HG02981 (cell line): ENCODE measurements at regions not wholly inside any gene's neighbourhood (a gene's known extent, or its start where the extent isn't known, plus 50 kb on each side); places are given as distances from the start of the nearest gene placed in this dataset.

Experiments
- ATAC-seq: cut with Tn5 transposase; IDR thresholded peaks from one replicate; pipeline ENCODE4 v1.9.1; 2021; ENCODE audit warnings: mild to moderate bottlenecking, moderate library complexity; ENCODE audit not compliant: unreplicated experiment

DNA sequence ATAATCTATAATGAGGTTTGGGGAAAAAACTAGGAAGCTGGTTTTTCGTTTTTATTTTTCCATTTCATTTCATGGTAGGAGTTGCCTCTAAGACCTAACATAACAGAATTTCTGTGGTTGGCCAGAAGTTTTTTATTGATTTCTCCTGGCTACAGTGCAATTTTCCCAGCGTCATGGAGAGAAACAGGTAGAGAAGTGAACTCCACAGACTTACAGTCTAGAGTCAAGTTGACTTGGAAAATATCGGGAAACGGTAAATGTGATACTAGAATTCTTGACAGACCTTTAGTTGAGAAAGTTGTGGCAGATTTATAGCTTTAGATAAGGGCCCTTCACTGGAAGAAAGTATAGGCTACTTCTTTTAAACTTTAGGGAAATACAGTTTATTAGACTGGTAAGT lies 238.3 kb downstream of the DOK5 start:
- no peak for ATAC-seq

DNA sequence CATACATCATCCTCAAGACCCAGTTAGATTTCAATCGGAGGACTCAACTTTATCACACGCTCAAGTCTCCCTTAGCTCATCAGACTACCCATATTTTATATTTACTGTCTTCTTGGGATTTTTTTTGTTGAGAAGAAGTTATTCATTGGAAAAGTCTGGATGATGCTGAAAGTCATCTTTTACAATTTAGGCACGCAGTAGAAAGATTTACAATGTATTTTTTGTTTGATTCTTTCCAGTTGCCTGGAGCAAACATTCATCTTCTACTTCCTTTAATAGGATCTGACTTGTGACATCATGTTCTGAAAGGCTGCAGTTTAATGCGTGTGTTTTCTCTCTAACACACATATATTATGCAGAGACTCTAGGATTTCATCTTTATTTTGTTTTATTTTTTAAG lies 235.7 kb downstream of the DOK5 start:
- ATAC-seq: no peak

DNA sequence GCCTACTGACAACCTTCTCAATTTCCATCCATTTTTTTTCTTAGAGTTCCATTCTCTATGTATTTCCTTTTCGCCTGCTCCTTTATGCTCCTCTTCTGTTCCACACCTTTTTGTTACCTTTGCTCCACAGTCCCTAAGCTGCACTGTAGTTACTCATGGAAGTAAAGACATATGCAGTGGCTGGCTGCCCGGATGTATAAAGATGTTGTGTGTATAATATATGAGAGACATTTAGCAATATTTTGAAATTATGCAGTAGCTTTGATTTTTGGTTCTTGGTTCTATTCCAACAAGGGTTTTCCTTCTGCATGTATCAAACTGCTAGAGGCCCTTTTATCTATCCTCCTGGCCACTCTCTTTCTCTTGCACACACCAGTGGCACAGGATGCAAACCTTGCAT lies 234.9 kb downstream of the DOK5 start:
- no peak for ATAC-seq

DNA sequence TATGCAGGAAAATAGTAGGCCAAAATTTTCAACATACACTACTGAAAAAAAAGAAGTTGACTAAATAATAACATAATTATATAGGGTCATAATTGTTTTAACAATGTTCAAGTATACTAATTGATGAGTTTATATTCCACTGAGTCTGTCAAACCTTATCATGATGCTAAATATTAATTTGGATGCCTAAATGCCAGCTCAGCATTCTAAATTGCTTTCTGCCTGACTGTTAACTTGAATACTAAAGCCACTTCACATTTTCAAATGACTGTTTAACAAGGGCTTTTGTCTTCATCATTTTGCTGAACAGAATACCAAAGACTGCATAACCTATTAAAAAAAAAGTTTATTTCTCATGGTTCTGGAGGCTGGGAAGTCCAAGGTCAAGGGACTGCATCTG lies 232.8 kb downstream of the DOK5 start:
- no peak for ATAC-seq

- no peak for ATAC-seq
These were observed 232.4 kb downstream of the DOK5 start for GRCh38 chr20:54707801-54708200.

GRCh38 chr20:54706581-54706980 lies 231.2 kb downstream of the DOK5 start:
- no peak for ATAC-seq

- no peak for ATAC-seq
These were observed 228.7 kb downstream of the DOK5 start for GRCh38 chr20:54704032-54704635.
